ENCODE measurements at regions not wholly inside any gene's neighbourhood (a gene's known extent, or its start where the extent isn't known, plus 50 kb on each side); places are given as distances from the start of the nearest gene placed in this dataset.

DNA sequence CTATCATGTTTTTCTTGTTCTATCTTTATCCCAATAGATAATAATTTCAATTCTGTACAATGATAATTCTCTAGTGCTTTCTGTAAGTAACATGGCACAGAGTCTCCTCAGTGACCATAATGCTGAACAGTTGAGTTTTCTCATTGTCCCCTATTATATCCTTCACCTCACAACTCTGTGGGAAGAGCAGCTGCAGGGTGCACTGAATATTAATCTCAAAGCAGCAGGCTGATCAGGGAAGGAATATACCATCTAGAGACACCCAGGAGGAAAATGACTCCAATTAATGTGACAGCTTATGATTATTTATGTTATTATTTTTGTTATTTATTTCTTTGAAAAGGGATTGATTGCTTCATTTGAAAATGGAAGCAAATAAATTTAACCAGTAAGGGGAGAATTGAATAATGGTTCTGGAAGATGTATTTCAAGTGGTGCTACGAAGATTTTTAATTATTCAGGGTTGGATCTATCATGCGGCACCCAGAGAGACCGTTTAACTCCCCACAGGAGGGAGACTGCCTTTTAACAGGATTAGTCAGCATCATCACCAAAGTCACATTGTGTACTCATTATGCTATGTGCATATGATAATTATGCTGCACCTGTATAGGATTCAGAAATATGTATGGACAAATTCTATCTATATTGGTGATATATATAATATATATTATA is 1015.7 kb upstream of the GOT2 start:
- TF ChIP-seq, protein P1, sequence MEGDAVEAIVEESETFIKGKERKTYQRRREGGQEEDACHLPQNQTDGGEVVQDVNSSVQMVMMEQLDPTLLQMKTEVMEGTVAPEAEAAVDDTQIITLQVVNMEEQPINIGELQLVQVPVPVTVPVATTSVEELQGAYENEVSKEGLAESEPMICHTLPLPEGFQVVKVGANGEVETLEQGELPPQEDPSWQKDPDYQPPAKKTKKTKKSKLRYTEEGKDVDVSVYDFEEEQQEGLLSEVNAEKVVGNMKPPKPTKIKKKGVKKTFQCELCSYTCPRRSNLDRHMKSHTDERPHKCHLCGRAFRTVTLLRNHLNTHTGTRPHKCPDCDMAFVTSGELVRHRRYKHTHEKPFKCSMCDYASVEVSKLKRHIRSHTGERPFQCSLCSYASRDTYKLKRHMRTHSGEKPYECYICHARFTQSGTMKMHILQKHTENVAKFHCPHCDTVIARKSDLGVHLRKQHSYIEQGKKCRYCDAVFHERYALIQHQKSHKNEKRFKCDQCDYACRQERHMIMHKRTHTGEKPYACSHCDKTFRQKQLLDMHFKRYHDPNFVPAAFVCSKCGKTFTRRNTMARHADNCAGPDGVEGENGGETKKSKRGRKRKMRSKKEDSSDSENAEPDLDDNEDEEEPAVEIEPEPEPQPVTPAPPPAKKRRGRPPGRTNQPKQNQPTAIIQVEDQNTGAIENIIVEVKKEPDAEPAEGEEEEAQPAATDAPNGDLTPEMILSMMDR (conservative IDR thresholded peaks at IDR 0.05): no peak
- TF ChIP-seq EZH2 (IDR thresholded peaks at IDR 0.05; ENCODE audit: low read depth): no peak

All from PC-9 (cell line).